Sigmoid colon (tissue), 4 donors: ENCODE measurements at regions not wholly inside any gene's neighbourhood (a gene's known extent, or its start where the extent isn't known, plus 50 kb on each side); places are given as distances from the start of the nearest gene placed in this dataset.

Experiments
- CTCF ChIP-seq, 4 experiments: fragments of 450-650 bp in 3 of 4; fragments of 200-600 bp in 1 of 4; IDR thresholded peaks; one replicate each; pipeline ENCODE4 v1.5.1; 2016 to 2019; ENCODE audit warnings: antibody characterized with exemption in 4 of 4, mild to moderate bottlenecking in 3 of 4, moderate library complexity in 2 of 4
- EP300 ChIP-seq, 4 donors: sonication (generic); formaldehyde crosslinking; IDR thresholded peaks; one replicate each; pipeline ENCODE4 v1.6.1; 2017; ENCODE audit warnings: antibody characterized with exemption in 4 of 4
- POLR2A ChIP-seq, 2 donors: fragments of 450-650 bp; IDR thresholded peaks; one replicate each; pipeline ENCODE4 v1.6.1; 2016; ENCODE audit warnings: antibody characterized with exemption in 2 of 2, mild to moderate bottlenecking in 2 of 2, moderate library complexity in 2 of 2
- POLR2AphosphoS5 ChIP-seq, 4 donors: sonication (generic); formaldehyde crosslinking; IDR thresholded peaks; one replicate each; pipeline ENCODE4 v1.6.1; 2017; ENCODE audit warnings: antibody characterized with exemption in 4 of 4

GRCh38 chr12:27178255-27178654, 65.8 kb upstream of the STK38L start:
- TF ChIP-seq EP300 (IDR thresholded peaks at IDR 0.05) (no peak), POLR2A (IDR thresholded peaks at IDR 0.05) (no peak), CTCF (IDR thresholded peaks at IDR 0.05) (no peak), POLR2AphosphoS5 (IDR thresholded peaks at IDR 0.05) (peak in 3 of 4 donors; percentile 41 to 70 (median 69))
